GM12878 (cell line): ENCODE measurements at regions not wholly inside any gene's neighbourhood (a gene's known extent, or its start where the extent isn't known, plus 50 kb on each side); places are given as distances from the start of the nearest gene placed in this dataset.

Source experiments
- ATAC-seq: fragments of 200-7000 bp; cut with Tn5 transposase; 3 replicates; pipeline ENCODE4 v1.9.1; 2020; ENCODE audit warnings: mild to moderate bottlenecking, moderate library complexity
- BruUV-seq: library from RNA; stranded (reverse); fragments of 400-500 nt; replicated peaks from 2 replicates; lab custom pipeline; 2021; lab: Mats Ljungman, UMichigan
- CTCF ChIA-PET: fragments of 300-600 bp; sonication (Branson Sonifier 250); formaldehyde crosslinking; extraction: SDS; loops from one replicate; lab custom pipeline; 2021; ENCODE audit warnings: inconsistent platforms; lab: Yijun Ruan, JAX
- POLR2A ChIA-PET: fragments of 350-600 bp; formaldehyde crosslinking; extraction: SDS; loops from one replicate; lab custom pipeline; 2021; ENCODE audit warnings: inconsistent platforms; lab: Charles Lee
- RAD21 ChIA-PET: fragments of 300-600 bp; sonication (Branson Sonifier 250); formaldehyde crosslinking; loops from one replicate; lab custom pipeline; 2023; ENCODE audit warnings: antibody characterized with exemption; ENCODE audit not compliant: unreplicated experiment; lab: Charles Lee
- SMC1A ChIA-PET: fragments of 300-600 bp; sonication (Branson Sonifier 250); formaldehyde crosslinking; loops from one replicate; lab custom pipeline; 2023; ENCODE audit not compliant: unreplicated experiment, uncharacterized antibody; lab: Charles Lee
- DNase-seq: peaks from one replicate; pipeline ENCODE4 v3.0.0-alpha.2; 2011; ENCODE audit warnings: low read depth, low spot score
- FAIRE-seq: peaks from 3 replicates; lab custom pipeline; 2011; peaks lifted over from hg19 to GRCh38; lab: Jason Lieb, UNC
- H2AFZ ChIP-seq: 2 replicates; pipeline ENCODE4 v1.6.0; 2011; ENCODE audit warnings: low read depth, low read length, control low read depth; ENCODE audit not compliant: control insufficient read depth
- H3K27ac ChIP-seq: 2 replicates; pipeline ENCODE4 v1.5.1; 2011; ENCODE audit warnings: control low read depth; ENCODE audit not compliant: control insufficient read depth, insufficient read depth
- H3K27me3 ChIP-seq, 2 experiments: replicated peaks in 1 of 2; 2 replicates each; pipeline versions ENCODE4 v1.6.0 to v1.6.1; 2011; ENCODE audit warnings: low read length in 1 of 2; ENCODE audit not compliant: control insufficient read depth in 2 of 2, insufficient read depth in 2 of 2
- H3K36me3 ChIP-seq, 2 experiments: 2 replicates each; pipeline ENCODE4 v1.5.1; 2011; ENCODE audit warnings: low read length in 1 of 2; ENCODE audit not compliant: control insufficient read depth in 2 of 2, insufficient read depth in 2 of 2
- H3K4me1 ChIP-seq: 2 replicates; pipeline ENCODE4 v1.6.1; 2011; ENCODE audit warnings: mild to moderate bottlenecking, low read length, moderate library complexity, mixed read lengths; ENCODE audit not compliant: control insufficient read depth, insufficient read depth
- H3K4me2 ChIP-seq: 2 replicates; pipeline ENCODE4 v1.6.0; 2011; ENCODE audit warnings: control low read depth; ENCODE audit not compliant: control insufficient read depth, insufficient read depth
- H3K4me3 ChIP-seq: fragments of 200-600 bp; sonication (generic); 2 replicates; pipeline ENCODE4 v1.5.1; 2016
- H3K79me2 ChIP-seq: 2 replicates; pipeline ENCODE4 v1.6.0; 2011; ENCODE audit warnings: low read length; ENCODE audit not compliant: control insufficient read depth, insufficient read depth
- H3K9ac ChIP-seq: 2 replicates; pipeline ENCODE4 v1.8.0; 2011; ENCODE audit warnings: low read length, control low read depth, mixed read lengths; ENCODE audit not compliant: control insufficient read depth, insufficient read depth
- H3K9me3 ChIP-seq: replicated peaks from 3 replicates; pipeline ENCODE4 v1.5.1; 2011; ENCODE audit warnings: mild to moderate bottlenecking, low read length; ENCODE audit not compliant: control insufficient read depth, insufficient read depth
- H4K20me1 ChIP-seq: 2 replicates; pipeline ENCODE4 v1.6.0; 2011; ENCODE audit not compliant: control insufficient read depth, insufficient read depth
- ATF7 ChIP-seq: fragments of 450-650 bp; IDR thresholded peaks from 2 replicates; pipeline ENCODE4 v1.6.1; 2016; ENCODE audit warnings: low read depth, mild to moderate bottlenecking
- CEBPB ChIP-seq, 2 experiments: fragments of 150-350 bp in 1 of 2; IDR thresholded peaks; 2 replicates each; pipeline ENCODE4 v1.6.1; 2012 to 2014; ENCODE audit warnings: low read depth in 2 of 2, low read length in 2 of 2, borderline replicate concordance in 1 of 2, inconsistent platforms in 1 of 2
- CHD1 ChIP-seq: IDR thresholded peaks from 2 replicates; pipeline ENCODE4 v1.6.1; 2012; ENCODE audit warnings: low read depth, low read length, improper control_type of control experiment
- HDAC6 ChIP-seq: fragments of 200-600 bp; sonication (generic); IDR thresholded peaks from one replicate; pipeline ENCODE4 v1.8.0; 2017; ENCODE audit warnings: antibody characterized with exemption; ENCODE audit not compliant: unreplicated experiment
- JUND ChIP-seq: IDR thresholded peaks from 2 replicates; pipeline ENCODE4 v1.6.1; 2012; ENCODE audit warnings: low read depth, mild to moderate bottlenecking, low read length, improper control_type of control experiment, moderate library complexity
- MXI1 ChIP-seq: fragments of 150-350 bp; IDR thresholded peaks from 2 replicates; pipeline ENCODE4 v1.6.1; 2011; ENCODE audit warnings: low read depth, mild to moderate bottlenecking, inconsistent platforms, low read length, improper control_type of control experiment
- NFIC ChIP-seq: IDR thresholded peaks from 2 replicates; pipeline ENCODE4 v1.6.1; 2012; ENCODE audit warnings: low read depth, mild to moderate bottlenecking, inconsistent platforms, low read length, moderate library complexity
- RCOR1 ChIP-seq: conservative IDR thresholded peaks from 2 replicates; pipeline ENCODE4 v1.6.1; 2012; ENCODE audit warnings: low read depth, low read length, improper control_type of control experiment
- SMARCA5 ChIP-seq: fragments of 450-650 bp; IDR thresholded peaks from 2 replicates; pipeline ENCODE4 v1.6.1; 2017; ENCODE audit warnings: mild to moderate bottlenecking
- SUZ12 ChIP-seq: fragments of 200-600 bp; sonication (generic); IDR thresholded peaks from one replicate; pipeline ENCODE4 v1.6.1; 2018; ENCODE audit warnings: antibody characterized with exemption, mild to moderate bottlenecking; ENCODE audit not compliant: unreplicated experiment
- YBX1 ChIP-seq: fragments of 450-650 bp; IDR thresholded peaks from 2 replicates; pipeline ENCODE4 v1.6.1; 2016; ENCODE audit warnings: antibody characterized with exemption
- YY1 ChIP-seq: IDR thresholded peaks from 2 replicates; pipeline ENCODE4 v1.6.1; 2011; ENCODE audit warnings: low read depth, mild to moderate bottlenecking, low read length
- ZBED1 ChIP-seq: IDR thresholded peaks from 2 replicates; pipeline ENCODE4 v1.6.1; 2016; ENCODE audit warnings: borderline replicate concordance
- WGBS: methylation state at CpG from one replicate; pipeline ENCODE4 v1.1.6; 2016; ENCODE audit warnings: low lambda C conversion rate; ENCODE audit not compliant: insufficient replicate concordance, insufficient coverage; ENCODE audit errors: missing lambda C conversion rate; 5-methylcytosine and 5-hydroxymethylcytosine counted together
- in situ Hi-C: fragments of 300-500 bp; cut with MboI; formaldehyde crosslinking; loops from 9 replicates; pipeline ENCODE4 v1.14.3; 2018; ENCODE audit warnings: mixed read lengths
- intact Hi-C: fragments of 100-400 bp; cut with micrococcal nuclease; formaldehyde crosslinking; loops from one replicate; pipeline ENCODE4 v1.14.2; 2022; ENCODE audit not compliant: unreplicated experiment
- TF ChIP-seq, protein P1 (sequence below): fragments of 450-650 bp; IDR thresholded peaks from 2 replicates; pipeline ENCODE4 v1.6.1; 2017; ENCODE audit warnings: mild to moderate bottlenecking, low read depth, inconsistent platforms; ENCODE audit not compliant: poor library complexity, severe bottlenecking
- TF ChIP-seq, protein P2 (sequence below): IDR thresholded peaks from 2 replicates; pipeline ENCODE4 v1.6.1; 2011; ENCODE audit warnings: borderline replicate concordance, low read depth, mild to moderate bottlenecking, moderate library complexity, mixed read lengths, low read length; ENCODE audit not compliant: insufficient read depth; ENCODE audit errors: extremely low read length

- 11% methylated on average over 4 of the region's 4 CpGs for WGBS
- no peaks in the 10 kb centered on the region for H3K36me3 ChIP-seq
- BruUV-seq = no TSS peak
Observed at GRCh38 chr21:16154321-16154720, 424.5 kb downstream of the USP25 start.

More at GRCh38 chr21:16154321-16154720, 424.5 kb downstream of the USP25 start:
- H3K27ac ChIP-seq = no peak overlapping the region
- no peak for ATAC-seq
- intact Hi-C loops (no loop called here), in situ Hi-C loops (no loop called here)
- no peak overlapping the region for H3K4me2 ChIP-seq
- SMC1A ChIA-PET = interaction anchor here (0.6 kb wide), 1 partner anchor 727 kb away, joined by 3 read pairs; no protein-coding TSS in a partner anchor
- H3K9ac ChIP-seq = no peak overlapping the region
- no peak for TF ChIP-seq ZBED1
- TF ChIP-seq NFIC = no peak
- no peak for TF ChIP-seq HDAC6
- TF ChIP-seq RCOR1 = no peak
- no peak for TF ChIP-seq CEBPB (IDR thresholded peaks at IDR 0.05; ENCODE audit: borderline replicate concordance in 1 of 2, low read depth in 2 of 2, low read length in 2 of 2)
- TF ChIP-seq ATF7 = no peak
- TF ChIP-seq, protein P1, sequence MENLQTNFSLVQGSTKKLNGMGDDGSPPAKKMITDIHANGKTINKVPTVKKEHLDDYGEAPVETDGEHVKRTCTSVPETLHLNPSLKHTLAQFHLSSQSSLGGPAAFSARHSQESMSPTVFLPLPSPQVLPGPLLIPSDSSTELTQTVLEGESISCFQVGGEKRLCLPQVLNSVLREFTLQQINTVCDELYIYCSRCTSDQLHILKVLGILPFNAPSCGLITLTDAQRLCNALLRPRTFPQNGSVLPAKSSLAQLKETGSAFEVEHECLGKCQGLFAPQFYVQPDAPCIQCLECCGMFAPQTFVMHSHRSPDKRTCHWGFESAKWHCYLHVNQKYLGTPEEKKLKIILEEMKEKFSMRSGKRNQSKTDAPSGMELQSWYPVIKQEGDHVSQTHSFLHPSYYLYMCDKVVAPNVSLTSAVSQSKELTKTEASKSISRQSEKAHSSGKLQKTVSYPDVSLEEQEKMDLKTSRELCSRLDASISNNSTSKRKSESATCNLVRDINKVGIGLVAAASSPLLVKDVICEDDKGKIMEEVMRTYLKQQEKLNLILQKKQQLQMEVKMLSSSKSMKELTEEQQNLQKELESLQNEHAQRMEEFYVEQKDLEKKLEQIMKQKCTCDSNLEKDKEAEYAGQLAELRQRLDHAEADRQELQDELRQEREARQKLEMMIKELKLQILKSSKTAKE = no peak
- no peak for TF ChIP-seq MXI1
- TF ChIP-seq, protein P2, sequence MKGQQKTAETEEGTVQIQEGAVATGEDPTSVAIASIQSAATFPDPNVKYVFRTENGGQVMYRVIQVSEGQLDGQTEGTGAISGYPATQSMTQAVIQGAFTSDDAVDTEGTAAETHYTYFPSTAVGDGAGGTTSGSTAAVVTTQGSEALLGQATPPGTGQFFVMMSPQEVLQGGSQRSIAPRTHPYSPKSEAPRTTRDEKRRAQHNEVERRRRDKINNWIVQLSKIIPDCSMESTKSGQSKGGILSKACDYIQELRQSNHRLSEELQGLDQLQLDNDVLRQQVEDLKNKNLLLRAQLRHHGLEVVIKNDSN = no peak
- no peak for TF ChIP-seq CHD1
- TF ChIP-seq SUZ12 = no peak
- TF ChIP-seq YBX1 = no peak
- TF ChIP-seq SMARCA5 = no peak
- no peak for TF ChIP-seq JUND
- TF ChIP-seq YY1 = no peak
- H3K27me3 ChIP-seq = no peaks in the 10 kb centered on the region
- no peaks in the 10 kb centered on the region for H3K4me1 ChIP-seq
- H4K20me1 ChIP-seq = no peaks in the 10 kb centered on the region
- DNase-seq = no peak
- H3K9me3 ChIP-seq = no peaks in the 10 kb centered on the region
- no peak overlapping the region for H3K4me3 ChIP-seq
- no peak for FAIRE-seq
- POLR2A ChIA-PET = no interaction called here
- no peaks in the 10 kb centered on the region for H3K79me2 ChIP-seq
- H2AFZ ChIP-seq = no peak overlapping the region
- RAD21 ChIA-PET = interaction anchor here (0.5 kb wide), 1 partner anchor 1319 kb away, joined by 3 read pairs; no protein-coding TSS in a partner anchor
- CTCF ChIA-PET = no interaction called here
